NCI-H524 (cell line): ENCODE measurements at regions not wholly inside any gene's neighbourhood (a gene's known extent, or its start where the extent isn't known, plus 50 kb on each side); places are given as distances from the start of the nearest gene placed in this dataset.

Source experiments
- DNase-seq, 2 experiments: peaks; one replicate each; lab custom pipeline; 2025; lab: John Stamatoyannopoulos, UW

DNA sequence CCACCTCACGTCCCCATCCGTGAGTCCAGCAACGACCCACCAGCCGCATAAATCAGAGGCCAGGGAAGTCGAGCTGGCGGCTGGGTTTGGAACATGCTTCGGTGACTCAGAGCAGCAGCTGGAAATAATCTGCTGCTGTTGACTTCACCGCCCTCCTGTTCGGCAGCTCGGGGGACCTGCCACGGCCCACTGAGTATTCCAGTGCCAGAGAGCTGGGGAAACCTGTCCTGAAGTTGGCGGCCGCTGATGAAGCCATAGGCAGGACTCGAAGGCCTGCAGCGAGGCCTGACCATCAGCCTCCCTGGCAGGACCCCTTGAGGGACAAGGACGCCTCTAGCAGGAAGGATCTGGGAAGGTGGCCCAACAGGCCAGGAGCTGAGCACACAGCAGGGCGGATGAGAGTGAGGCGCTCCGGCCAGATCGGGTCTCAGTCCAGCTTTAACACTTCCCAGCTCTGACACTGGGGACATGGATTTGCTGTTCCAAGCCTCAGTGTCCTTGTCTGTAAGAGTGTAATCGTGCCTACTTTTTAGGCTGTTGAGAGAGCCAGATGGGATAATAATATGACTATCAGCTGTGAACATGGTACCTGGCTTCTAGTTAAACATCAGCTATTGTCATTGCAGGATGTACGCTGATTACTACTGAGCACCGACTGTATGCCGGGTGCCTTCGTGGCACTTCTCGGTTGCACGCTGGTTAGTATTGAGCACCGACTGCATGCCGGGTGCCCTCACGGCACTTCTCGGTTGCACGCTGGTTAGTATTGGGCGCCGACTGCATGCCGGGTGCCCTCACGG is 50.4 kb upstream of the CIBAR2 start:
- peak in 1 of 2 experiments; percentile 79 for DNase-seq

DNA sequence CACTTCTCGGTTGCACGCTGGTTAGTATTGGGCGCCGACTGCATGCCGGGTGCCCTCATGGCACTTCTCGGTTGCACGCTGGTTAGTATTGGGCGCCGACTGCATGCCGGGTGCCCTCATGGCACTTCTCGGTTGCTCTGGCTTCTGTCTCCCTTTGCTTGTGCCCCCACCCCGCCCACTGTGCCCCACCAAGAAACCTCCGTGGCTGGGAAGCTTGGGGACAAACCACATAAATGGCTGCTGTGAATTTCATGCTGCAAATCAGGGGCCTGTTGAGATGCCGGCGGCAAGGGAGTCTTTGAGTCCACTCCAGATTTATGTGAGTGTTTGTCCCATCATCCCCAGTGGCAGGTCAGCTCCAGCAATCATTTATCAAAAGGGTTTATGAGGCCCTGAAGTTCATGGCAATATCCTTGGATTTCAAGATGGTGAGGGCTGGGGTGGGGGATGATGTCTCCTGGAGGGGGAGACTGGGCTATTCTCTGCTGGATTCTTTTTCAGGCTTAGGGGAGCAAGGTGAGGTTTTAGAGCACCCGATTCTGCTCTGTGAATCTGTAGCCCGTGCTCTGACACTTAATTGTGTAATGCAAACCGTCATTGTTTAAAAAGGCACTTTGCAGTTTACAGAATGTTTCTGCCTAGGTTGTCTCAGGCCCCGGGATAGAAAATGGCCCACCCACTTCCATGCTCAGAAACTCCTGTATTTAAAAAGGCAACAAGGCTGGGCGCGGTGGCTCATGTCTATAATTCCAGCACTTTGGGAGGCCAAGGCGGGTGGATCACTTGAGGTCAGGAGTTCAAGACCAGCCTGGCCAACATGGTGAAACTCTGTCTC is 51.2 kb upstream of the CIBAR2 start:
- no peak for DNase-seq

DNA sequence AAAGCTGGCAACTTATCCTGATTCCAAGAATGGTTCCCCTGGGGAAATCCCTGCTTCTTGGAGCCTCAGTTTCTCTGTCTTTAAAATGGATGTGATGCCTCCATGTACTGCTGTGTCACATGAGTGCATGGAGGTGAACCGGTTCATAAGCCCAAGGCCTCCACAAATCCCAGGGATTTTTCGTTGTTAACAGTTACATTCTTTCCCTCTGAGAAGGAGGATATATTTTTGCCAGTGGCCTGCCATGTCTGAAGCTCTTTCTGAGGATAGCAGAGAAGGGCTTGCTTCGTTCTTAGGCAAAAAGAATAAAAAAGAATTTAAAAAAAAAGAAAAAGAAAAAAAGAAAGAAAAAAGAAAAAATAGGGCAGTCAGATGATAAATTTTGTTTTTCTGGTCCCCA is 52.2 kb upstream of the CIBAR2 start:
- no peak for DNase-seq

DNA sequence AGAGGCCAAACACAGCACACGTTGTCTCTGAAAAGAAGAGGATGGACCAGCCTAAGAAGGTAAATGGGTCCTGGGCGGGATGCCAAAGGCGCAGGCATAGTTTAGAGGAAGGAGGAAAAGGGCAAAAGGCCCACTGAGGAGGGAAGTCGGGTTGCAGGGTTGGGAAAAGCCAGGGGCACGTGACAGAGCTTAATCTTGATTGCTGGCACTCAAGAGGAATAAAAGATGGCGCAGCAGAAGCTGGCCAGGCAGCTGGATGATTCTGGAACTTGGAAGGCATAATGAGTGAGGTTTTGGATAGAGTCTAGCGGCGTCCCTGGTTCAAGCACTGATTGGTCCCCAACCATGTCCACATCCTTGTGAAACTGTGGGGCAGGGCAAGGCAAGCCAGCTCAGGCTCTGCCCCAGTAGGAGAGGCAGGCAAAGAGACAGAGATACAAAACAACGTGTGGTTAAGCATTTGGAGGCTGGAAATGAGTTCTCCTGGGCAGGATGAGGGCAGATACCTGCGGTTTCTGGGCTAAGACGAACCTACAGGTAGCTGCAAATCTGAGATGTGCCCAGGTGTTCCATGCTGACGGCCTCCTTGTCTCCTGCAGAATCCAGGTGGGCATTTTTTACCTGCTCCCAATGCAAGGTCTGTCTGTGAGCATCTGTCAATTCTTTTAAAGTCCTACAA is 52.7 kb upstream of the CIBAR2 start:
- DNase-seq, result peak; percentile 79 to 81

DNA sequence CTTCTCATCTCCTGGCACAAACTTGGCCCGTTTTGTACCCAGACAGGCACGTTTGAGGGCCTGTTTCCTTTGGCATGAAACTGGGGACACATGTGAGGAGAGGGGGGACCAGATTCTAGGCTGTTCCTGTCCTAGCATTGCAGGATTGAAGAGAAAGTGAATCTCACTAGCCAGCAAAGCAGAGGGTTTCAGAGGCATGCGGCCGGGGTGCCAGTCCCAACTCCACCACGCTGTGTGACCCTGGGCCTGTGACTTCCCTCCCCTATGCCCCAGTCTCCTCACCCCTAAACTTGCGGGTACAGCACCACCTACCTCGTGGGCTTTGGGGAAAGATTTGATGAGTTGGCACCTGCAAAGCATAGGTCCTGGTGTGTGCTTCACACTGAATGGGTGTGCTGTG is 53.5 kb upstream of the CIBAR2 start:
- no peak for DNase-seq

DNA sequence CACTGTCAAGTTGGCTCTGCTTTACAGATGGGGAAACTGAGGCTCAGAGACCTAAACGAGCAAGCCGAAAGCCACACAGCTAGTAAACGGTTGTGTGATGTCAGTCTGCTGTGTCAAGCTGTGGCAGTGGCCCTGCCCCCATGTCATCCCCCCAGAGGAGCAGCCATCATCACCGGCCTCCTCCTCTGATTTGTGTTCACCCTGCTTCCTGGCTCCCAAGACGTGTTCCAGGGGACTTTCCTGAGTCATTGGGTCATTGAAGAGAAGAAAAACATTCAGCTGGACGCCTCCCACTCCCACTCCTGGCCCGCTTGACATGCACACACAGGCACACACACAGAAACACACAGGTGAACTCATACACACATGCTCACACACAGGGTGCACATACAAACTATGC is 54.0 kb upstream of the CIBAR2 start:
- no peak for DNase-seq

DNA sequence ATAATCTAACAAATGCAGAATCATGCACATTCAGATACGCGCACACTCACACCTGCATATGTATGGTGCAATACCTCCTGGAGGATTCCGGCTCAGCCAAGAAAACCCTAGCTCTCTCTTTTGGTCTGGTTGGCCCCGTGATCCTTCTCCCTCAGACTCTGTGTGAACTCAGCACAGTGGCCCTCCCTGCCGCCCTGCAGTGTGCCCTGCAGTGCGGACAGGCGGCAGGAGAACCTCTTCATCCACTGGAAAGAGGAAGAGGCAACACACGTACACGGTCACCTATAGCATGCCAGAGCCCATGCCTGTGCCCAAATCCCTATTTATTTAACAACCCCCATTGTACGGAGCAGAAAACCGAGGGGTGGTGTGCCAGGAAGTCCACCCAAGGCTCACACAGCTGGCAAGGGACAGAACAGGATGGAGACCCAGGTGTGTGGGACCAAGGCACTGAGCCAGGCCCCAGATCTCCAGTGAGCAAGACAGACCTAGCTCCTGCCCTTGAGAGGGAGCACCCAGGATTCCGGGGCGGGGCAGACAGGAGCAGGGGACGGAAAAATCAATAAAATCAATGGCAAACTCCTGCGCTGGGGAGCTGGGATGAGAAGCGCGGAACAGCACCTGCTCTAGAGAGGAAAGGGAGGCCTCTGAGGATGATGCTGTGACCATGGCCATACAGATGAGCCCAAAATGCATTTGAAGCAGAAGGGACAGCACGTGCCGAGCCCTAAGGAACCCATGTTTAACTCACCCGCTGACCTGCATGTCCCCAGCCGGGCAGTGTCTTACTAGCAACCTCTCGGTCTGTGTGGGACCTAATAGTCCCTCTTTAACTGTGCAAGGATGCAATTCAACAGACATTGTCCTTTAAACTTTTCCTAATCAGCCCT is 54.7 kb upstream of the CIBAR2 start:
- no peak for DNase-seq

DNA sequence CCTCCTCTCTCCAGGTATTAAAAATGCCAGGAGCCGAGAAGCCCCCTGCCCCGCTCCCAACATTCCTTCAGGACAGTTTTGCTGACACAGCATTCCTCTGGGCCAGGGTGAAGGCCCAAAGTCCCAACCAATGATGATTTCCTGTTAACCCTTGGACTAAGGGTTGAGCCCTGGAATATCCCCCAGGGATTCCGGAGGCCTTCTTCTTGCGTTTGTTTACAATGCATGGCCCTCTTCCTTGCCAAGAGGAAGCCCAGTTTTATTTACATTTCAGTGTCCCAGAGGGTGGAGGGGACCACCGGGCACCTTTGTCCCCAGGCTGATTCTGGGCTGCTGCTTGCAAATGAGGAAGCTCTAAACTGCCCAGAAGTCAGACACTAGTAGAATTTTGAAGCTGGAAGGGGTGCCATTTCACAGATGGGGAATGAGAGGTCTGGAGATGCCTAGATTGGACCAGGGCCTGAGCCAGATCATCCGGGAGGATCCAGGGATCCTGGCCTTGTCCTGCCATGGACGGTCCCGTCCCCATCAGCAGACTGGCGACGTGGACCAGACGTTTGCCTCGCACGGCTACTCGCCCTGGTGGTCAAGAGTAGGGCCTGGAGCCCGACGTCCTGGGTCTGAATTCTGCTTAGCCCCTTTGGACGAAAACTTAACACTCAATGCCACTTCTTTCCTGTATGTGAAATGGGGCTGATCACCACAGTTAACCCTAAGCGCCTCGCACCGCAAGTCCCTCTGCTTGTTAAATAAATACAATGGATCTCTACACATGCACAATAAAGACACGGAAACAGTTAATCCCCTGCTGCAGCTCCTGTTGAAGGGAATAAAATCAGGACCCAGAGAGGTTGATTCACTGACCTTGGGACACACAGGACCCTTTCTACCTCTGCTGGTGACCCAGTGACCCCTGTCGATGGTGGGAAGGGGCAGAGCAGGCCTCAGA is 55.6 kb upstream of the CIBAR2 start:
- no peak for DNase-seq

DNA sequence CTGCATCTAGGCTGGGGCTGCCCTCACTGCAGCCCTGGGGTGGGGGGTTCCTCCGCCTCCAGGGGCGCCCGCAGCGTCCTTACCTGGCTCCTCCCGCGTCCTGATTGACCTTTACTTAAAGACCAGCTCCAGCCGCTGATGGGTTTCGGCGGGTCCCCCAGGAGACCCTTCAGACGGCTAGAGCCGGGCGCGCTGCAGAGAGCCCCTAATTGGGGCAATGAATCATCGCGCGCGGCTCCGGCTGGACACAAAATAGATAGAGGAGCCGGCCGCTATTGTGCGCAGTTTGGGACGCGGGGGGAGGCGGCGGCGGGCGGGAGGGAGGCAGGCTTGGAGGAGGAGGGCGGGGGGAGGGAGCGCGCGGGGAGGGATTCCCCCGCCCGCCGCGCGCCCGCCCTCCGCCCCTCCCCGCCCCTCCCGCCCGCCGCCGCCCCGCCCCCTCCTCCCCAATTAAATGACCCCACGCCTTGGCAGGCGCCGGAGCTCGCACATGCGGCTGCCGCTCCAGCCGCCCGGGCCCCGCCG is 56.5 kb upstream of the CIBAR2 start:
- DNase-seq, result peak; percentile 42 to 64

DNA sequence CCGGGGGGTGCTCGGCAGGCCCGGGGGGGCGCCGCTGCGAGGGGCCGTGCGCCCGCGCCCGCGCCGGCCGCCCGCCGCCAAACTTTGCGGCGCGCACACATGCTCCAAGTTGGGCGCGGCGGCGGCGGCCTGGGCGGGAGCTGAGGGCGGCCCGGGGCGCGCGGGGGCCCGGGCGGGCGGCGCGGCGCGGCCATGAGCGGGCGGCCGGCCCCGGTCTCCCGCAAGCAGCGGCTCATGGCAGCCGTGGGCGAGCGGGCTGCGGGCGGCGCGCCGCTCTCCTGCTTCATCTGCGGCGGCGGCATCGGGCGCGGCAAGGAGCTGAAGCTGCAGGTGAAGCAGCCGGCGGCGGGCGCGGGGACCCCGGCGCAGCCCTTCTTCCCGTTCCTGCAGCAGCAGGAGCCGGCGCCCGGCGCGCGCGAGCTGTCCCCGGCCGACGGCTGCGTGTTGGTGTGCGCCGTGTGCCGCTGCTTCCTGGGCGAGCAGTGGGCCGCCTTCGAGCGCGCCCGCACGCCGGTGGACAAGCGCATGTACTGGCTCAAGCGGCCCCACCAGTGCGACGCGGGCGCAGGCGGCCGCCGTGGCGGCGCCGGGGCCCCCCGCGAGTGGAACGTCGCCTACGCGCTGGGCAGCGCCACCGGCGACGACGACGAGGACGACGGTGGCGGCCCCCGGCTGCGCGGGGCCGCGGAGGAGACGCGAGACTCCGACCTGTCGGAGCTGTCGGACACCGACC is 57.2 kb upstream of the CIBAR2 start:
- peak in 1 of 2 experiments; percentile 36 for DNase-seq

DNA sequence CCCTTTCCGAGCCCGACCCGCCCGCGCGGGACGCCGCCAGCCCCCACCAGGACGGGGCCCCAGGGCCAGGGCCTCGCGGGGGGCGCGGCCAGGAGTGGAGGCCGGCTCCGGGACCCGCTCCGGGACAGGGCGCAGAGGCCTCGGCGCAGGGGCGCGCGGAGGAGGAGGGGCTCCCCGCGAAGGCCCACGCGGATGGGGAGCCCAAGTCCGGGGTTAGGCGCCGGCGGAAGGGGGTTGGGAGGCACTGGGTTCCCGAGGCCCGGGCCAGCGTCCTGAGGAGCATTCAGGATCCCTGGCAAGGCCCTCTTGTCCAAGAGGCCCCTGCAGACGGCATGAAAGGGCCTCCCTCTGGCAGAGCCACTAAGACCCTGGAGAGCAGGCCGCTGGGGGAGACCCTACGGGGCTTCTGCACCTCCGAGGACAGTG is 57.8 kb upstream of the CIBAR2 start:
- DNase-seq, result no peak

DNA sequence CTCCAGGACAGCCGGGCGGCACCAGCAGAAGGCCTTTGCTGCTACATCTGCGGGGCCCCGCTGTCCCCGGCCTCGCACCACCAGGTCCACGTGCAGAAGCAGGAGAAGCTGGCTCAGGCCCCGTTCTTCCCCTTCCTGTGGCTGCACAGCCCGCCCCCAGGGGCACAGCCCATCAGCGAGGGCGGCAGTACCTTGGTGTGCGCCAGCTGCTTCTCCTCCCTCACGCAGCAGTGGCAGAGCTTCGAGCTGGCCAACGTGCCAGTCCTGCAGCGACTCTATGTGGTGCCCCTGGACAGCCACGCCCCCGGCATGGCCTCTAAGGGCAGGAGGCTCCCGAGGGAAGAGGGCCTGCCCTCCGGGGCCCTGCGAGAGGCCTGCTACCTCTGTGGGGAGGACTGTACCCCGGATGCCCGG is 58.3 kb upstream of the CIBAR2 start:
- DNase-seq, result peak; percentile 59 to 90

DNA sequence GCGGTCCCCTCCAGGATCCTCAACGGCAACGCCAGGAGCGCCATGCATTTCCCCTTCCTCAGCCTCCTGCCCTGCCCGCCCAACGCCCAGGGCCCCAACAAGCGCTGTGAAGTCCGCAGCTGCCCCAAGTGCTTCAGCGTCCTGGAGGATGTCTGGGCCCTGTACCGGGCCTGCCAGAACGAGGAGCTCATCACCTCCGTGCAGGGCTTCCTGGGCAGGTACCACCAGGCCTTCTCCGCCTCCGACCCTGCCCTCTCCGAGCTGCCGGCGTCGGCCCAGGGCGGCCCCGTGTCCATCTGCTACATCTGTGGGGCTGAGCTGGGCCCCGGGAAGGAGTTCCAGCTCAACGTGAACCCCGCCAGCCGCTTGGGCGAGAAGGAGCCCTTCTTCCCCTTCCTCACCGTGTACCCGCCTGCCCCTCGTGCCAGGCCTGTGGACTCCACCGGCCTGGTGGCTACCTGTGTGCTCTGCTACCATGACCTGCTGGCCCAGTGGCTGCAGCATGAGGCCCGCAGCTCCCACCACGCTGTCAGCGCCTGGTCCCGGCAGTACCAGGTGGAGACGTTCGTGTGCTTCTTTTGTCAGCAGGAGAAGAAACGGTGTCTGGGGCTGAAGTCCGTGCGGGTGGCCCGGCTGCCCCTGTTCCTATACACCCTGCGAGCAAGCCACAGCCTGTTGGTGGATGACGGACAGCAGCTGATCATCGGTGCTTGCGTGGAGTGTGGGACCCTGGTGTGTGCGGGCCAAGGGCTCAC is 58.9 kb upstream of the CIBAR2 start:
- peak in 1 of 2 experiments; percentile 59 for DNase-seq

DNA sequence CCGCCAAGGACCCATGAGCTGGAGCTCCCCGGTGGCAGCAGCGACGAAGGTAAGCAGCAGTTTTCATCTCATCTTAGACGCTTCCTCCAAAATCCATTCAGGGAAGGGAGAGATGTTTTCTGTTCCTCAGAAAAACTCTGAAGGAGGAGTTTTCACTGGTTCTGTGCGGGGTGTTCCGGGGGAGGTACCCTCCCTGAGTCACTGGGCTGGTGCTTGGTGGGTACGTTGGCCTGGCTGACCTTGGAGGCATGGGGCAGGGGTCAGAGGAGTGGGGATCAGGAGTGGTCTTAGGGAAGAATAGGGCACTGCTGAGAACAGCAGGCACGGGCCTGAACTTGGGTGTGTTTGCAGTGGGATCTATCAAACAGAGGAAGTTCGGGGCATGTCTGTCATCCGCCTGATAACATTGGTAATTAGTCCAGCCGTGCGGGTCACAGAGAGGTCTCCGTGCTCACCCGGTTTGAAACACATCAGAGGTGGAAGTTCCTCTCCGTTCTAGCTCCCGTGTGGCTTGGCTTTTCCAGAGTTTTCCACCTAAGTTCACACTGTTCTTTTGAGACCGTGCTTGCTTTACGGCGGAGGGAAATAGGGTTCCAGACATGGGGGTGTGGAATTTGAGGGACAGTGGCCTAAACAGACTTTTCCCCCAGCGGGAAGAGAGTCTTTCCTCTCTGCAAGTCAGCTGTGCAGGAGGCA is 59.6 kb upstream of the CIBAR2 start:
- DNase-seq, result no peak

DNA sequence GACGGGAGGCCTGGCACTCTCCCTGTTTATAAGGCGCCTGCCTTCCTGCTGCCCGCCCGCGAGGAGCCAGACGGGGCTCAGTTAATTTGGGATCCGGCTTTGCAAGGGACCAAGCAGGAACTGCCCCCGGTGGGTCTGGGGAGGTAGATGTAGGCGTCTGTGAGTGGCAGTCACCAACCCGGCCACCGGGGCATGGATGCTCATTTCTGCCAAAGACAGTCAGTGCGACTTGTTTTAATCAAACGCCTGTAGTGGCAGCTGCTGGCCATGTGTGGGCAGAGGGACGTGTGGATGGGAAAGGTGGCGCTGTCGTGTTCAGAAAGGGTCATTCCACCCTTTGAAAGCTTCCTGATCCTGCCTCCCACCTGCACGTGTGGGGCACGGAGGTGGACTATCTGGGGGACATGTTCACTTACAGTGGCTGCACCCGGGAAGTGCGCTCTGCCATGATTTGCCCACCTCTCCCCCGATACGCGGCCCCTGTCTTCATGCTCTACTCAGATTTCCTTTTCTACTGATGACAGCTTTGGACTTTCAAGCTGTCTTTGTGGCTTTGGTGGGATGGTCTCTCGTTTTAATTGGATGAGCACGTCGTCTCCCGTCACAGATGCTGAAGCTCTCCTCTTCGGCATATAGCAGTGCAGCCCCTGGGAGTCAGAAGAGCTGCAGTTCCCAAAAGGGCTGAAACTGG is 60.3 kb upstream of the CIBAR2 start:
- DNase-seq, result peak; percentile 77 to 92

DNA sequence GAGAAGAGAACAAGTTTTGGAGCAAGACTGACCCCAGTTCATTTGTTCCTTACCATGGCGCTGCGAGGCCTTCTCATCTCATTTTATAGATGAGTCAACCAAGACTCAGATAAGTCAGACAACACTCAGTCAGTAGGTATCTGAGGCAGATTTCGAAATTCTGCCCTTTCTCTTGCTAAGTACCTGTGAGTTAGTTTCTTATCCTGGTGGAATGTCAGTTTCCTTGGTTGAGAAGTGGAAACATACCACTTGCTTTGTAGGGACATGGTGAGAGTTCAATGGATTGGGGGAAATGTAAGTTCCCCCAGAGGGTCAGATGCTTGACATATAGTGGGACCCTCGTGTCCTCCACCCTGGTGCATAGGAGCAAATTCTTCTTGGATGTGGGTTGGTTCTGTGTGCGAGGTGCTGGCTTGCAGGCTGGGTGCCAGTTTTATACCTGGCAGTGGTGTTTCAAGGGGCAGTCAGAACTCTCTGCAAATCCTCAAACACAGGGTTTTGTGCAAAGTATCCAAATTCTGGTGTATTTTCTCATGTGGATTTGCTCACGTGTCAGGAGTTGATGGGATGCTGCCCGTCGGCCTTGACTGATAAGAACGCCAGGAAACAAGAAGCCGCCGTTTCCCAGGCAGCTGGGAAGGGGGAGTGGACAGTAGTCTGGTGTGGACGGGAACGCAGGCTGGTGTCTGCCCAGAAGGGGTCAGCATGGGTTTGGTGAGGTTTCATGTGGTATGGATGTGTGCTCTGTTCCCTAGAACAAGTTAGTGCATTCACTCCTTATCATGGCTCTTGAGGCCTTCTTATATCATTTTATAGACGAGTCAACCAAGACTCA is 61.1 kb upstream of the CIBAR2 start:
- DNase-seq, result peak in 1 of 2 experiments; percentile 44
